ENCODE measurements at regions not wholly inside any gene's neighbourhood (a gene's known extent, or its start where the extent isn't known, plus 50 kb on each side); places are given as distances from the start of the nearest gene placed in this dataset.
"Not testable (repeated sequence)": the region's sequence is repeated elsewhere in the genome, so short reads cannot be mapped to it uniquely, and the experiment has no call there.

GRCh38 chr22:47405222-47405621 is 642.8 kb downstream of the TBC1D22A start:
- H2AFZ ChIP-seq; H3K9me2 ChIP-seq (ENCODE audit: insufficient read depth); H3K27ac Mint-ChIP-seq; ATAC-seq; H3K79me2 ChIP-seq (replicated peaks; ENCODE audit: insufficient read depth); H3K27me3 Mint-ChIP-seq (ENCODE audit: insufficient read depth, low read depth, poor library complexity); H3K4me2 ChIP-seq; H3K27me3 ChIP-seq (ENCODE audit: insufficient read depth); H3K4me3 ChIP-seq; DNase-seq (ENCODE audit: low spot score); H3K27ac ChIP-seq (ENCODE audit: low read depth); H3K36me3 ChIP-seq (ENCODE audit: insufficient read depth); H4K20me1 ChIP-seq (replicated peaks; ENCODE audit: insufficient read depth); H3F3A ChIP-seq (replicated peaks; ENCODE audit: low read depth); H3K4me1 ChIP-seq (ENCODE audit: insufficient read depth); H3K4me3 Mint-ChIP-seq; H3K4me1 Mint-ChIP-seq: not testable (repeated sequence)
- H3K9me3 Mint-ChIP-seq: peaks cover 98% of the 10 kb centered on the region
- peaks cover 53% of the 10 kb centered on the region for H3K36me3 Mint-ChIP-seq (ENCODE audit: low read depth)

- Histone ChIP-seq H3K79me2 (replicated peaks; ENCODE audit: insufficient read depth) (no peaks in the 10 kb centered on the region), H2AFZ (no peak overlapping the region), H3F3A (replicated peaks; ENCODE audit: low read depth) (no peaks in the 10 kb centered on the region), H3K9me2 (ENCODE audit: insufficient read depth) (no peaks in the 10 kb centered on the region), H3K4me2 (no peak overlapping the region), H3K4me3 (no peak overlapping the region), H3K27ac (ENCODE audit: low read depth) (no peak overlapping the region), H3K4me1 (ENCODE audit: insufficient read depth) (no peaks in the 10 kb centered on the region), H4K20me1 (replicated peaks; ENCODE audit: insufficient read depth) (no peaks in the 10 kb centered on the region), H3K27me3 (ENCODE audit: insufficient read depth) (no peaks in the 10 kb centered on the region), H3K36me3 (ENCODE audit: insufficient read depth) (no peaks in the 10 kb centered on the region)
- no peaks in the 10 kb centered on the region for H3K4me1 Mint-ChIP-seq
- DNase-seq (ENCODE audit: low spot score) (no peak), ATAC-seq (no peak)
- no peak overlapping the region for H3K4me3 Mint-ChIP-seq
- H3K27ac Mint-ChIP-seq: no peak overlapping the region
- peaks cover 51% of the 10 kb centered on the region for H3K36me3 Mint-ChIP-seq (ENCODE audit: low read depth)
- peaks cover 78% of the 10 kb centered on the region for H3K9me3 Mint-ChIP-seq
- peaks cover 6% of the 10 kb centered on the region for H3K27me3 Mint-ChIP-seq (ENCODE audit: insufficient read depth, low read depth, poor library complexity)
- TF ChIP-seq REST (IDR thresholded peaks at IDR 0.05; ENCODE audit: unreplicated experiment) (no peak), ZNF331 (CRISPR knock-in tag; IDR thresholded peaks at IDR 0.05; ENCODE audit: low read depth) (no peak), POLR2AphosphoS5 (IDR thresholded peaks at IDR 0.05; ENCODE audit: low read depth) (no peak), NANOG (IDR thresholded peaks at IDR 0.05; ENCODE audit: borderline replicate concordance) (no peak), ETS1 (IDR thresholded peaks at IDR 0.05) (no peak), EZH2phosphoT487 (IDR thresholded peaks at IDR 0.05; ENCODE audit: unreplicated experiment) (no peak), ZNF114 (CRISPR knock-in tag; IDR thresholded peaks at IDR 0.05) (no peak), CREB1 (CRISPR knock-in tag; IDR thresholded peaks at IDR 0.05; ENCODE audit: low read depth) (no peak), STAT1 (IDR thresholded peaks at IDR 0.05; ENCODE audit: unreplicated experiment) (no peak), JUNB (IDR thresholded peaks at IDR 0.05; ENCODE audit: unreplicated experiment) (no peak), EZH2 (IDR thresholded peaks at IDR 0.05; ENCODE audit: low read depth, unreplicated experiment) (no peak), ZNF462 (CRISPR knock-in tag; IDR thresholded peaks at IDR 0.05) (no peak)
Measured at GRCh38 chr22:47402876-47403525, 640.6 kb downstream of the TBC1D22A start.

Measured in GM23338 (cell line).